ENCODE measurements at regions not wholly inside any gene's neighbourhood (a gene's known extent, or its start where the extent isn't known, plus 50 kb on each side); places are given as distances from the start of the nearest gene placed in this dataset.

- no peak for TF ChIP-seq EZH2 (IDR thresholded peaks at IDR 0.05; ENCODE audit: low read length, missing control alignments)
- TF ChIP-seq CTCF (conservative IDR thresholded peaks at IDR 0.05 in 1 of 2, IDR thresholded peaks at IDR 0.05 in 1 of 2; ENCODE audit: low read depth in 1 of 2, low read length in 2 of 2) = no peak
Observed at GRCh38 chr20:52256454-52256853, 64.9 kb upstream of the ZFP64 start.
